ENCODE measurements at regions not wholly inside any gene's neighbourhood (a gene's known extent, or its start where the extent isn't known, plus 50 kb on each side); places are given as distances from the start of the nearest gene placed in this dataset.

DNA sequence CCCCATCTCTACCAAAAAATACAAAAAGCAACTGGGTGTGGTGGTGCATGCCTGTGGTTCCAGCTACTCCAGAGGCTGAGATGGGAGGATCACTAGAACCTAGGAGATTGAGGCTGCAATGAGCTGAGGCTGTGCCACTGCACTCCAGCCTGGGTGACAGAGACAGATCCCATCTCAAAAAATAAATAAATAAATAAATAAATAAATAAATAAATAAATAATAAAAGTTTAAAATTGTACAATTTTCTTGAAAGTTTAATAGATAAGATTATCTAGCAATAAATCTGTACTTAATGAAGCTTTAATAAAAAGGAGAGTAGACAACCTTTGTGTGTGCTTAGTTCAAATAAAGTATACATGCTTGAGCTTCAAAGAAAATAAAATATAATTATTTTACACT, 310.0 kb upstream of the LRIG3 start:
- DNase-seq (ENCODE audit: low spot score): no peak

DNA sequence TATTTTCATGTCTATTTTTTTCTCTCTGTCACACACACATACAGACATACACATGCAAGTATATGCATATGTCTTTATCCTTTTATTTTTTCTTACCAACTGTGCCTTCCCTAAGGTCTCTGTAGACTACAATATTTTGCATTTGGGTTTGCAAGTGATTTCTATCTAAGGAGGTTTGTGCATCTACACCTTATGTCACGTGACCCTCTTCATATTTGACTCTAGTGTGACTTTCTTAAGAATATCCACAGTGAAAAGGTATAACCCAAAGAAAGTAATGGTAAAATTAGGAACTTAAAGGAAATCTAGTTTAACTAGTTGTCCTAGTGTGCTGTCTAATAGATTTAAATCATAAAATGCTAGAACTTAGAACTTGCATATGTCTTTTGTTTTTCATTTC, 298.8 kb upstream of the LRIG3 start:
- DNase-seq (ENCODE audit: low spot score): no peak

DNA sequence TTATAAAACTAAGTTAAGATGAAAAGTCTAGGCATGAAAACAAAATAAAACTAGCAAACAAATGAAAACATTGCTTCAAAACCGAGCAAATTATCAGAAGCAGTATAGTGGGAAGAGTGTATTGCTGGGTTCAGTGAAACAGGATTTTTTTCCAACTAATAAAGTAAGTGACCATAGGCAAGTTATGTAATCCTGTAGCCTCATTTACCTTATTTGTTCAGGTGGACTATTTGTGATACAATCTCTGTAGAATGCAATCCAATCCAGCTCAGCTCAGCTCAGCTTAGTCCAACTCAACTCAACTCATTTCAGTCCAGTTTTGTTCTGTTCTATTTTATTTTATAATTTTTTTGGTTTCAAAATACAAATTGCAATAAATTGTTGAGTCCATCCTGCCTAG, 276.7 kb upstream of the LRIG3 start:
- no peak for DNase-seq (ENCODE audit: low spot score)

DNA sequence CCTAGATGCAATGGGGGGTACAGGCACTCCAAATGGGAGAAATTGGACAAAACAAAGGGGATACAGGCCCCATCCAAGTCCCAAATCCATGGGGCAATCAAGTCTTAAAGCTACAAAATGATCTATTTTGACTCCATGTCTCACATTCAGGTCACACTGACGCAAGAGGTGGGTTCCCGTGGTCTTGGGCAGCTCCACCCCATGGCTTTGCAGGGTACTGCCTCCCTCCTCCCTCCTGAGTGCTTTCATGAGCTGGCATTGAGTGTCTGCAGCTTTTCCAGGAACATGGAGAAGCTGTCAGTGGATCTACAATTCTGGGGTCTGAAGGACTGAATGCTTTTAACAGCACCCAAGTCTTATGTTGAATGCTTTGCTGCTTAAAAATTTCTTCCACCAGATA, 274.5 kb upstream of the LRIG3 start:
- DNase-seq (ENCODE audit: low spot score): no peak

DNA sequence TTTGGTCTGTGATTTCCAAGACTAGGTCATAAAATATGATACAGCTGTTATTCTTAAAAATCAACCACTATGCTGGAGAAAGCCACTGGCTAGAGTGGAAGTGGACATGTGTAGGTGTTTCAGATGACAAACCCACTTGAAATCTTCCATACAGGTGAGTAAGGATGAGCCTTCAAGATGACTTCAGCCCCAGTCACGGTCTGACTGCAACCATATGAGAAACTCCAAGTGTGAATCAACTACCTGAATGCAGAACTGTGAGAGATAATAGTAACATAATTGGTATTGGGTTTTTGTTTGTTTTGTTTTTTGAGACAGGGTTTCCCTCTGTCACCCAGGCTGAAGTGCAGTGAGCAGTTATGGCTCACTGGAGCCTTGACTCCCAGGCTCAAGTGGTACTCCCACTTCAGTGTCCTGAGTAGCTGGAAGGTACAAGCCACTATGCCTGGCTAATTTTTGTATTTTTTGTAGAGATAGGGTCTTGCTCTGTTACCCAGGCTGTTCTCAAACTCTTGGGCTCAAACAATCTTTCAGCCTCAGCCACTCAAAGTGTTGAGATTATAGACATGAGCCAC, 273.3 kb upstream of the LRIG3 start:
- no peak for DNase-seq (ENCODE audit: low spot score)

DNA sequence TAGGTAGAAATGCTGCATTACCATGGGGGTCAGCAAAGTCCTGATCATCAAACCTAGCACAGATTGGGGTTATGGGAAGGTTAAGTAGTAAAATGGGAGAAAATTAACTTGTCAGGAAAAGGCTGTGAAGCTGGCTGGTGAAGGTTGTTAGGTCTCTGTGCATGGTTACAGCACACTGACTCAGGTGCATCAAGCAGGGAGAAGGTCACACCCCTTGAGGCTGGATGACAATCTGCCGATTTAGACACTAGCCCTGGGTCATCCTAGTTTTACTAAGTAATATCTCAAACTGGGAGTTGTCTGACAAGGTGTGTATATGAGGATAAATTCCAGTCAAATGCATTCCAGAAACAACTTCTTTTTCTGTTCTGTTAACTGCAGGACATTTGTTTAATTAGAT, 271.1 kb upstream of the LRIG3 start:
- DNase-seq (ENCODE audit: low spot score): no peak

DNA sequence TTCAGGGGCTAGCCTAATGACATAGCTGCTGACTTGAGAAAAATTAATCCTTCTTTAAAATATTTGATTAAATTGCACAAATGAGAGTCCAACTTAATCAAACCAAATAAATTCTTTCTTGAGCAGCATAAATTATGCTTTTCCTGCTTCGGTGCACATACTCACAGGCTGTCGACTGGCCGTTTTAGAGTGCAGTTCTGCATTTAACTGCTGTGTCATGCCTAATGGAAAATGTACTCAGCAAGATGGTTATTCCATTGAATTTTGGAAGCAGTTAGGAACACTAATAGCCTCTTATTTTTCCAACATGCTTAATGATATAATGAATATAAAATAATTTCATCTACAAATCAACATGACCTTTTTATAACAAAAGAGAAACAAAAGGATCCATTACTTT, 266.1 kb upstream of the LRIG3 start:
- DNase-seq (ENCODE audit: low spot score): no peak

DNA sequence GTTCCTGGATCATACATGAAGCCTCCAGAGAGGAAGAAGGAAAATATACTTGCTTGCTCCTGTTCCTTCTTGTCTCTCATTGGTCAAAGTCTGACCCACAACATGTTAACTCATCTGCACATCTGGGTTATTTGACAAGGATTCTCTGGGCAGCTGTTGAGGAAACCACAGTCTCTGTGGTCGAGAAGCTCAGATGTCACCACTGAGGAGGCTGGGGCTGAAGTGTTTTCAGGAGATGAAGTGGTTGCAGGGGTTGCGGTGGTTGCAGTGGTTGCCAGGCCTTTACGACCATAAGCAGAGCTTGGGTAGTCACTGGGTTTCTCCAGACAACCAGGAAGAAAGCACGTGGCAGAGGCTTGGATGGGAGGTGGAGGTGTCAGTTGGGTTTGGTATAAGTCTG, 265.0 kb upstream of the LRIG3 start:
- DNase-seq (ENCODE audit: low spot score): no peak

DNA sequence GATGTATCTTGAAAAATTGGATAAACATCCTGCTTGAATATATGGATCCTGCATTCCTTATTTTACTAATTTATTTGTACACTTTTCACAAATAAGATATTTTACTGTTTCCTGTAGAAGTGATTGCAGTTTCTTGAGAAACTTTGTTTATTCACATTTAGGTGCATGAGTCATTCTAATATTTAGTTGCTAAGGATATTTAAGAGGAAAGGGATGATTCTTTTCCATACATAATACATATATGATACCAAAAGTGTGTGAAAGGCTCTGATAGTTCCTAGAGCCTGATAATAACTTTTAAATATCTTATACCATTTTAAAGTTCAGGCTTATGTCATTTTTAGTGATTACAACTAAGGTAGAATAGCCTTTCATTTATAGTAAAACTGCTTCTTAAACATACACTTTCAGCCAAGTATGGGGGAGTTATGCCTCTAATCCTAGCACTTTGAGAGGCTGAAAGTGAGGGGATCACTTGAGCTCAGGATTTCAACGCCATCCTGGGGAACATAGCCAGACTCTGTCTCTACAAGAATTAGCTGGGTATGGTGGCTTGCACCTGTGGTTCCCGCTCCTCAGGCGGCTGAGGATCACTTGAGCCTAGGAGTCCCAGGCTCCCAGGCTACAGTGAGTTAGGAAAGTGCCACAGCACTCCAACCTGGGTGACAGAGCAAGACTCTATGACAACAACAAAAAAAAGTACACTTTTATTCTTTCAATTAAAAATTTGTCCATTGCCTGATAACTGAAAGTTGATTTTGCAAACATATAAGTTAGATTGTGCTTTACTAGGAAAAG, 262.6 kb upstream of the LRIG3 start:
- no peak for DNase-seq (ENCODE audit: low spot score)

DNA sequence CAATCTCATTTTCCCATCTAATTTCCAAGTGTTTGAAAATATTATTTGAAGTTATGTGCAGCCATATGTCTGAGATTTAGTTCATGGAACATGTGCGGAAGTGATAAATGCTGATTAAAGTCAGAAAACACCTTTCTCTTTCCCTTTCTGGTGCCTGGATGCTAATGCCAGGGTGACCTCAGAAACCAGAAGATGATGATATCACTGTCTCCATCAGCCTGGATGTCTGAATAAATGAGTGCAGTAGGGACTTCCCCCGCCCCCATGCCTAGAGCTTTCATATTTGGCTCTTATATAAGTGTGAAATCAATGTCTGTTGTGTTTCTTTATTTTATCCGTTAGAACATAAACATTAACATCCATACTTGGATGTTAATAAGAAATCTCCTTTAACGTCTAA, 261.9 kb upstream of the LRIG3 start:
- DNase-seq (ENCODE audit: low spot score): no peak

DNA sequence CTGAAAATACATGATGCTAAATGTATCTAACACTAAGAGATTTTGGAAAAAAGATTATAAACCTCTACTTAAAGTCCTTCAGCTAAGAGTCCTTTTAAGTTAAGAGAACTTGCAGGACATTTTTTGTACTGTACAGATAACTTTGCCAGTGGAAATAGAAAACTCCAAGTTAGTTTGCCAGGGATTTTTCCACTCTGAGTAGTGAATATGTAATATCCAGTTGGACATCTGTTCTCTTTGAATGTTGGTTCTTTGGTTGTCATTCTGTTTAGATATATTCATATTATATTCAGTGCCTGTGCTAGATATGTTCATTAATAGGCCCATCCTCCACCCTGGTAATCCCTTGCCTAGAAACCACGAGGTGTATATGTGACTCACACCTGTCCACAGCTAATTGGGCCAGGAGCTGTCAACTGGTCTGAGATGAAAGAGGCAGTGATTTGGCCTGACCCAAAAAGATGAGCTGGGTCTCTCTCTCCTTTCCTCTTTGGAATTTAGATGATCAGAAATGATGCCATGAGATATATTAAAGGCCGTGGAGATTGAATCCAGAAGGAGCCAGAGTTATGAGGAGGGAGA, 261.0 kb upstream of the LRIG3 start:
- no peak for DNase-seq (ENCODE audit: low spot score)

DNA sequence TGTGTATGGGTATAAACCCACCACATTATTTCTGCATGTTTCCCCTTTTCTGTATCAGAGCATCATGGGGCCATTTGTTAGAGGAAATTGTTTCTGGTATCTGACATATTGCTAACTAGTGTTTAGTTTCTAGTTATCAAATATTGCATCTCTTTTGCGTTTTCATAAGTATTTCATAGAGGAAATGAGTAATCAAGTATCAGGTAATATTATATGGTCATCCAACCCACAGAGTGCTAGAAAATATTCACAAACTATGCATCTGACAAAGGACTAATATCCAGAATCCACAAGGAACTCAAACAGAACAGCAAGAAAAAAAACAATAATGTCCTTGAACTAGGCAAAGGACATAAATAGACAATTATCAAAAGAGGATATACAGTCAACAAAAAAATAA, 258.9 kb upstream of the LRIG3 start:
- no peak for DNase-seq (ENCODE audit: low spot score)

DNA sequence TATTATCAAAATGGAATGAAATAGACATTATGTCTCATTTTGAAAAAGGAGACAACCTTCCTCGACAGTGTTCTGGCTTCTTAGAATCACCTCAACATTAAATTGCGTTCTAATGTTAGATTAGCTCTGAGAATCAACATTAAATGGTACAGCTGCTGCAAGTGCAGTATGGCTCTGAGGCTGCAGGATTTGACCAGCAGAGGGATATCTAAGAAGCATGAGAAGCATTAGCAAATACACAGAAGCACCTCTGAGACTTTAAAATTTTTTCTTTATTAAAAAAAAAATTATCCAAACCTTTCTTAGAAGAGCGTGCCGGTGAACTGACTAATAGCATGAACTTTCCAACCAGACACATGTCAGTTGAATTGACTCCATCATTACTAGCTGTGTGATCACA, 253.4 kb upstream of the LRIG3 start:
- DNase-seq (ENCODE audit: low spot score): no peak

DNA sequence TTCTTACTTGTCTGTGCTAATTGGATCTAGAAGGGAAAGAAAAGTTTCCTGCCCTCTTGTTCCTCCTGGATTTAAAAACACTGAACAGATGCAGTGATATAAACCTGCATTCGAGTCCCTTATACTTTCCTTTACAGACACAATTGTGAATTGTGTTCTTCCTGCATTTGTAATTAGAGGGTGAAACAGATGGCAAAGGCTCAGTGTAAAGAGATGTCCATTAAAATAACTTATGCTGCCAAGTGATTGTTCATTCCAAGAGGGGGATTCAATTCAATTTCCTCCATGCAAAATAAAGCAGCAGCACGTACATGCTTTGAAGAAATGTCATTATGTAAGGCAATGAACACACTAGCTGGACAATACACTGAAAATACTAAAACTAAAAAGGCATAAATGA, 248.3 kb upstream of the LRIG3 start:
- no peak for DNase-seq (ENCODE audit: low spot score)

DNA sequence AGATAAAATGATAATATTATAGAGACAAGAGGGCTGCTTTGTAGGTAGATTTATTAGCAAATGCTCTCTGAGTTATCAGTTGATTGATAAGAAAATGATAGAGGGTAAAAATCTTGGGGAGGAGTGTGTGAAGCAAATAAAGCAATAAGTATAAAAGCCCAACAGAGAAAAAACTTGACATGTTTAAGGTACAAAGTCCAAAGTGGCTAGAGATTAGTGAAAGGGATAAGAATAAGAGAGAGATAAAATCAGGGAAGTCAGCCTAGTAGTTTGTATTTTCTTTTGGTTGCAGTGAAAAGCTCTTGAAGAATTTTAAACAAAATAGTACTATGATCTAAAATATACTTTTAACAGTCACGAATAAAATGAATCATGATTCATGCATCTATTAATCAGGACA, 246.2 kb upstream of the LRIG3 start:
- no peak for DNase-seq (ENCODE audit: low spot score)

DNA sequence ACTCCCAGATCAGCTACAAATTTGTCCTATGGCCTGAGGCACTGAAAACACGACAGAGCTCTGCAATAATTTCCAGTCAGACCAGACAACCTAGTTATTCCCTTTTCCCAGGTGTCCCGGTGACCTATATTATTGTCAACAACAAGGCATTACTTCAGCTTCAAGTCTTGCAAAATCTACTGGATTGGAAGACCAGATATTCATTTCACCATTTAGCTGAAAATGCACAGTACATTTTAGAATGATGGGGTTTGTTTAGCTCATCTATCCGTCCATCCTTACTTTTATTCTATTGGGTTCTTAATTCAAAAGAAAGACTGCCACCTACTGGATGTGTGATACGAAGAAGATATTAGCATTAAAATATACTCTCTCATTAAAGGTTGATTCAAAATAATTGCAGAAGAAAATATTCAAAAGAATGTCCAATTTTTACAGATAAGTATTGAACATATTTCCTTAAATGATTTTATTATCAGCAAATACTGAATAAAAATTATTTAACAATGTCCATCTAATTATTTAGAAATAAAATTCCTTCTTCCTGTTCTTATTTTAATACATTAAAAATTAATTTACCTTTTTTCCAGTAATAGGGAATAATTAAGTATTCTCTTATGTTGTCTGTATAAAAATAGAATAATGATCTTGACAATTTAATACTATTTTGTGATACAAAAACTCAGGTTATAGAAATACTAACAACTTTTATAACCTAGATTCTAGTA, 244.9 kb upstream of the LRIG3 start:
- peak; percentile 19 for DNase-seq (ENCODE audit: low spot score)

DNA sequence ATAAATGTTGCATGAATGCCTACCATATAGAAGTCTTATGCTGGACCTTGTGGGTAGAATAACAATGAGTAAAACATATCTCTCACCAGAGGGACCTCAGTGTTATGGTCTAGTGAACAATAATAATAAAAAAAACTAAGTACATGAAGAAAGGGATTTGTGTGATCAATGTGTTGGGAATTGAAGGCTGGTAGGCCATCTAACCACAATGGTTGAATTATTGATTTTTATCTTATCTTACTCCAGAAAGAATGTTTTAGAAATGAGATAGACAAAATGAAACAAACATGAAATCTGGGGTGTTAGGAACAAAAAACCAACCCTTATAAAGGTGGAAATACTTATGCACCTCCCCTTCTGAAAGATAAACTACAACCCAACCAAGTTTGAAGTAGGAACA, 243.9 kb upstream of the LRIG3 start:
- no peak for DNase-seq (ENCODE audit: low spot score)

DNA sequence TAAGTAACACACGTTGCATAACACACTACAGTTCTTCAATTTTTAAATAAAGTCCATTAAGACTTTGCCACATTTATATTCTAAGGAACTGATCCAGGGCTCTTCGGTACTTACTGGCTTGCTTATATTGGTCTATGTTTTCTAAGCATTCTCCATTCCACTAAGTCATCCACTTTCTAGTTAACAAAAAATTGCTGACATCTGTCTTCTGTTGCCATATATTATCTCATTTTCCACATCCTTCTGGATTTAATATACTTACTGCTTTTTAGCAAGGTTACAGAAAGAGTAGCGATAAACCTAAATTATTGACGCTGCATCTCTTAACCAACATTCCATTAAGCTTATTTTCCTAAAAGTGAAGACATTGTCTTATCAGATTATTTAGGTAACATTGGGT, 238.4 kb upstream of the LRIG3 start:
- no peak for DNase-seq (ENCODE audit: low spot score)

DNA sequence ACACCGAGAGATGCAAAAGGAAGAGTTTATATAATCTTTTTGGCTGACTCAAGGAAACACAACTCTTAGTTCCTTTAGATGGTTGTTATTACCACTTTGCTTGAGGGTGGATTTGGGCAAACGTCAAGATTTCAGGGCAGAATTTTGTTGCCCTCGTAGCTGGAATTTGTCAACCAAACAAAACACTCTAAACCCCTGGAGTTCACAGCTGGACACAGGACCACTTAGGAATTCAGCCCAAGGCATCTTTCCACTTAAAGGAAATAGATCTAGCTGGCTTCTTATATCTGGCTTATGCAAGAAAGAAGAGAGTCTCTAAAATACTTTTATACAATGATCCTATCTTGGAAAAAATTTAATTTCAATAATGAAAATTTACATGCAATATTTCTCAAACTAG, 237.8 kb upstream of the LRIG3 start:
- no peak for DNase-seq (ENCODE audit: low spot score)

DNA sequence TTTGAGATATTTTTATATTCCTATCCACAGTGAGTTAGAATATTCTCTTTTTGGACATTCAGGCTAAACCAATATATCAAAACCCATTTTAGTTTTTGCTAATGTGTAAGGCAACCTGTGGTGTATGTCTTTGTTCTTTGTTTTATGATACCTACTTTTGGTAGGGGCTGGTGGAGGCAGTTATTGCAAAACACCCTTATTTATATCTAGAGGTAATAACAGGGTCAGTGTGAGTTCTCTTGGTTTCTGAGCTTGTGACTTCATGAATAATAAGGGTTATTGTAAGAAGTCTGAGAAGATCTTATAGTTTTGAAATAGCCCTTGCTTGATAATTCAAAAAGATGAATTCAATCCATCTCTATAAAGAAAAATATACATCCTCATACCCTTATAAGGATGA, 235.1 kb upstream of the LRIG3 start:
- DNase-seq (ENCODE audit: low spot score): no peak

DNA sequence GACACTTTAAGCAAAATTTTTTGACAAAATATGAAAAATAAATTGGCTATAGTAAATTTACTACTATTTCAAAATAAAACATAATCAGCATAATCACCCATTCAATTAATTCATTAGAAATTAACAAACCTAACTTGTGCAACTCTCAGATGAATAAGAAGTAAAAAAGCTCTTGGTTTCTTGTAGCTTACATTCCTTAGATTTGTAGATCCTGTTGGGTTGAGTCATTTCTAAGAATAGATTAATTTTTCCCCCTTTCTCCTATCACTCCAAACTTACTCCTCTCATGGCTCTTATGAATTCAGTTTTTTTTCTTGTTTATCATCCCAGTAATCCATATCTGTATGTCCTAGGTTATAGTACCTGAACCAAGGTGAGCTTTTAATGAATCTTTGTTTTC, 230.9 kb upstream of the LRIG3 start:
- peak; percentile 49 for DNase-seq (ENCODE audit: low spot score)

DNA sequence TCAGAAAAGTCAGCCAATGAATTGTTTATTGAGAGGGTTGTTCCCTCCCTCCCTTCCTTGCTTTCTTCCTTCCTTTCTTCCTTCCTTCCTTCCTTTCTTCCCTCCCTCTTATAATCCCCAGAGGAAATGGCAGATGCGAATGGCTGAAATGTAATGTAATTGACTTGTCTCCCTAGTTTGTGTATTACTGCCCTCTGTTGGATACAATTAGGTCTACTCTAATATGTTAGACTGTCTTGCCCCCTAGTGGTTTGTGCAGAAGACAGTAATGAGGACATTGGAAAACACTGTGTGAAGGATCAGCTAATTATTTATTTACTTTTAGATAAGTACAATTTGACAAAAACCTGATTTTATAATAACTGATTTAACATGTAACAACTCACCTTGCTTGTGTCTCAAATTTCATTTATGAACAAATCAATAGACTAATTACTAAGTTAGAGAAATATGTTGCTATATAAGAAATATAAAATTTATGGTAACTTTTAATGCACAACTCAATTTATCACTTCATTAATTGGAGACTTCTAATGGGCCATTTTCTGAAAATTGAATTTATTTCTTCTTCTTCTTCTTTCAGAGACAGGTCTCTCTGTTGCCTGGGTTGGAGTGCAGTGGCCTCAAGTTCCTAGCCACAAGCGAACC, 229.8 kb upstream of the LRIG3 start:
- peak; percentile 60 for DNase-seq (ENCODE audit: low spot score)

DNA sequence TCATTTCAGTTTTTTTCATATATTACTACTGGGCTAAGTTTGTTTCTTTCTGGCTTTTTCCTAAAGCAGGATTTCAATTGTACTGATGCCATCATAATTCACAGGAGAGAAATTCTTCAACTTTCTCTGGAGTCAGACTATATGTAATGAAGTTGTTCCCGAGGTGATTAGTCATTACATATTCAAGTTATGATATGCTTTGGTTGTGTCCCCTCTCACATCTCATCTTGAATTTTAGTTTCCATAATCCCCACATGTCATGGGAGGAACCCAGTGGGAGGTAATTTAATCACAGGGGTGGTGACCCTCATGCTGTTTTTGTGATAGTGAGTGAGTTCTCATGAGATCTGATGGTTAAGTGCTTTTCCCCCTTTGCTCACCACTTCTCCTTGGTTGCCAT, 227.5 kb upstream of the LRIG3 start:
- no peak for DNase-seq (ENCODE audit: low spot score)
